Lower leg skin (tissue), 3 donors: ENCODE measurements at regions not wholly inside any gene's neighbourhood (a gene's known extent, or its start where the extent isn't known, plus 50 kb on each side); places are given as distances from the start of the nearest gene placed in this dataset.

Source experiments
- CTCF ChIP-seq, 3 donors: fragments of 450-650 bp; IDR thresholded peaks; one replicate each; pipeline ENCODE4 v1.5.1; 2016; ENCODE audit warnings: antibody characterized with exemption in 3 of 3, mild to moderate bottlenecking in 3 of 3, moderate library complexity in 2 of 3
- POLR2A ChIP-seq, 2 donors: fragments of 450-650 bp; IDR thresholded peaks; one replicate each; pipeline ENCODE4 v1.6.1; 2016 to 2017; ENCODE audit warnings: antibody characterized with exemption in 2 of 2, mild to moderate bottlenecking in 1 of 2, moderate library complexity in 1 of 2

GRCh38 chr1:10848109-10848684, 51.8 kb upstream of the CASZ1 start:
- no peak for TF ChIP-seq POLR2A (IDR thresholded peaks at IDR 0.05)
- no peak for TF ChIP-seq CTCF (IDR thresholded peaks at IDR 0.05)
